ENCODE measurements at regions not wholly inside any gene's neighbourhood (a gene's known extent, or its start where the extent isn't known, plus 50 kb on each side); places are given as distances from the start of the nearest gene placed in this dataset.

DNA sequence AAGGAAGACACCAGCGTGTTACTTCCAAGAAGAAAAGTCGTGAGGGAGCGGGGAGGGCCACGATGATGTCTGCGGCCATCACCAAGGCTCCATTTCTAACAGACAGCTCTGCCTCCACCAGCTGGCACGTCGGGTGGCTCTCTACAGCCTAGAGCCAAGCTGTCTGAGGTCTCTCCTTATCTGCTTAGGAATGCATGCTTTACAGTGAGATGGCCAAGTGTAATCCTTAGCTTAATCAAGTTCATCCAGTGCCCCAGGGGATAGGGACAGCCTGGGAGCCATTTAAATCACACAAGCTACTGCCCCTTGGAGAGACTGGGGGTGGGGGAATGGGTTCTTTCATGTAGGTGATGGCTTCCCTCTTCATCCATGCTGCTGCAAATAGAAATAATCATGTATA lies 213.8 kb upstream of the CST7 start:
- Histone ChIP-seq H3K27ac (no peak overlapping the region), H3K4me3 (no peak overlapping the region), H3K9ac (ENCODE audit: low read depth in 2 of 2, low read length in 2 of 2) (no peak overlapping the region), H3K9me3 (no peaks in the 10 kb centered on the region), H3K27me3 (no peaks in the 10 kb centered on the region), H3K36me3 (no peaks in the 10 kb centered on the region), H3K4me1 (no peaks in the 10 kb centered on the region)
- no peak for DNase-seq
- intact Hi-C loops (cut with DNase I), result no loop called here
- TF ChIP-seq, protein P1, sequence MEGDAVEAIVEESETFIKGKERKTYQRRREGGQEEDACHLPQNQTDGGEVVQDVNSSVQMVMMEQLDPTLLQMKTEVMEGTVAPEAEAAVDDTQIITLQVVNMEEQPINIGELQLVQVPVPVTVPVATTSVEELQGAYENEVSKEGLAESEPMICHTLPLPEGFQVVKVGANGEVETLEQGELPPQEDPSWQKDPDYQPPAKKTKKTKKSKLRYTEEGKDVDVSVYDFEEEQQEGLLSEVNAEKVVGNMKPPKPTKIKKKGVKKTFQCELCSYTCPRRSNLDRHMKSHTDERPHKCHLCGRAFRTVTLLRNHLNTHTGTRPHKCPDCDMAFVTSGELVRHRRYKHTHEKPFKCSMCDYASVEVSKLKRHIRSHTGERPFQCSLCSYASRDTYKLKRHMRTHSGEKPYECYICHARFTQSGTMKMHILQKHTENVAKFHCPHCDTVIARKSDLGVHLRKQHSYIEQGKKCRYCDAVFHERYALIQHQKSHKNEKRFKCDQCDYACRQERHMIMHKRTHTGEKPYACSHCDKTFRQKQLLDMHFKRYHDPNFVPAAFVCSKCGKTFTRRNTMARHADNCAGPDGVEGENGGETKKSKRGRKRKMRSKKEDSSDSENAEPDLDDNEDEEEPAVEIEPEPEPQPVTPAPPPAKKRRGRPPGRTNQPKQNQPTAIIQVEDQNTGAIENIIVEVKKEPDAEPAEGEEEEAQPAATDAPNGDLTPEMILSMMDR (IDR thresholded peaks at IDR 0.05), result no peak

DNA sequence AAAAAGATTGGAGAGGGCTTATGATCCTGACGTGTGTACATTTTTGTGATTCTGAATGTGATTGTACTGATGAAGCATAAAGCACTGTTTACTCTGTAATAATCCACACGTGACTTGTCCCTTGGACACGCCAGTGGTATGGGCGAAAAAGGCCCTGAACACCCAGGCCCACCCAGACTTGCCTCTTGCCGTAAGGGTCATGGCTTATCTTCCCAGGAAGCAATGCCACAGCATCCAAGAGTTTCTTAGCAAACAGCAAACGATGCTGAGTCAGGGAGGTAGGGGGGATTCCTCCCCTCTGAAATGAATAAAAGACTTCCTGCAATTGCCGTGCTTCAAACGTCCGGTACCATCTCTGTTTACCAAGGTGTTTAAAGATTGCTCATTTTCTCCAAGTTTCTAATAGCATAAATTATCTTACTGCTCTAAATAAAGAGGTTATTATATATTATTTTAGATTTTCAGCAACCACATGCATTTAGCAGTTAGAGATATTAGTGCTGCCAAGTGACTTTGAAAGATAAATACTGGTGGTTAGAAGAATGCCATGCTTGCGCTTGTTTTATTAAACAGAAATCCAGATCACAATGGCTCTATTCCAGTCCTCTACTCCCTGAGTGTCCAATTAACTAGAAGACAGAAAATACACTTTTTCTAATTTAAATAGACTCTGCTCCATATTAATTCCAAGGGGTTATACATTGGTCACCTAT lies 212.8 kb upstream of the CST7 start:
- TF ChIP-seq, protein P1 (IDR thresholded peaks at IDR 0.05), result no peak
- intact Hi-C loops (cut with DNase I), result no loop called here

DNA sequence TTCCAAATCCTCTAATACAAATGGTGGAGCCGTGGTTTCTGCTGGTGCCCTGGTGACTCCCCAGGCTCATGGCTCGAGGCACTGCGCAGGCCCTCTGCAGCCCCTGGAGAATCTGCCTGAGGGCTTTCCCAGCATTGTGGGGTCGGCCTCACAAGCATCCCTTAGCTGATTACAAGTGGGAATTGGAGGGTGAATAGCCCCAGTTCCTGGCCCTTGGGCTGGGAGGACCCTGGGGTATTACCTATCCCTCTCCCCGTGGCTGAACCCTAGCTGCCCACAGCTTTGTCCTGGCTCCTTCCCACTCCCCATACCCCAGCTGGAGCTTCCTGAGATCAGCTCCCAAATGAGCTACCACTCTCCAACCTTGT lies 212.2 kb upstream of the CST7 start:
- H3K27ac ChIP-seq, result no peak overlapping the region
- no peaks in the 10 kb centered on the region for H3K36me3 ChIP-seq
- H3K4me1 ChIP-seq, result no peaks in the 10 kb centered on the region
- no peaks in the 10 kb centered on the region for H3K27me3 ChIP-seq
- no peak for DNase-seq
- intact Hi-C loops (cut with DNase I), result no loop called here
- no peak overlapping the region for H3K9ac ChIP-seq (ENCODE audit: low read depth in 2 of 2, low read length in 2 of 2)
- TF ChIP-seq, protein P1 (IDR thresholded peaks at IDR 0.05), result no peak
- H3K9me3 ChIP-seq, result no peaks in the 10 kb centered on the region
- no peak overlapping the region for H3K4me3 ChIP-seq

More for the DNA sequence above, 212.8 kb upstream of the CST7 start:
- Histone ChIP-seq H3K9ac (ENCODE audit: low read depth in 2 of 2, low read length in 2 of 2) (no peak overlapping the region), H3K36me3 (no peaks in the 10 kb centered on the region), H3K4me3 (no peak overlapping the region), H3K27me3 (no peaks in the 10 kb centered on the region), H3K27ac (no peak overlapping the region), H3K4me1 (no peaks in the 10 kb centered on the region), H3K9me3 (no peaks in the 10 kb centered on the region)
- DNase-seq, result no peak

DNA sequence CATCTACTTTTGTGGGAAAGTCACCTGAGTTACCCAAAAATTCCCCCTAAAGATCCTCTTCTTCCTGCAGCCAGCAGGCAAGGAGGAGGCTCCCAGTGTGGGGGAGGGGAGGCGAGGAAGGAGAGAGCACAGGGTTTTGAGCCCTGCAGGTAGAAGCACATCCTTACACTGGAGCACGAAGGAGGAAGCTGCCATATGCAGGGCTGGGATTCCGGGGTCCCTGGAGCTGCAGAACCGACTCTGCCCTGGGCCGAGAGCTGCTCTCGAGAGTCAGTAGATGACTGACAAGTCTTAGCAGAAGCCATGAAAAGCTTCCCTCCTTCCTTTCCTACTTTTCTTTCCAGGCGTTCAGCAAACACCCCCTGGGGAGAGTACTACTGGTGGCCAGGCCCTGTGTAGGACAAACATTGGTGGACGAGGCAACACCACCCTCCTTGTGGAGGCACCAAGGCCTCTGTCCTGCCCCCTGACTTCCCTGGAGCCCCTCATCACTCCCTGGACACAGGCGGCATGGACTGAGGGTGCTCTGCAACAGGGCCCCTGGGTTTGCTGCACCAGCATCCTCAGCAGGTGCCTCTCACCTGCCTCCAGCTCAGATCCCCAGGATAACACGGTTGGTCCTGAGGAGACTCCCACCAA lies 211.7 kb upstream of the CST7 start:
- H3K9me3 ChIP-seq, result no peaks in the 10 kb centered on the region
- no peak for DNase-seq
- no peaks in the 10 kb centered on the region for H3K4me1 ChIP-seq
- intact Hi-C loops (cut with DNase I), result no loop called here
- no peaks in the 10 kb centered on the region for H3K27me3 ChIP-seq
- H3K36me3 ChIP-seq, result no peaks in the 10 kb centered on the region
- H3K27ac ChIP-seq, result no peak overlapping the region
- TF ChIP-seq, protein P1 (IDR thresholded peaks at IDR 0.05), result no peak
- H3K9ac ChIP-seq (ENCODE audit: low read depth in 2 of 2, low read length in 2 of 2), result no peak overlapping the region
- no peak overlapping the region for H3K4me3 ChIP-seq

DNA sequence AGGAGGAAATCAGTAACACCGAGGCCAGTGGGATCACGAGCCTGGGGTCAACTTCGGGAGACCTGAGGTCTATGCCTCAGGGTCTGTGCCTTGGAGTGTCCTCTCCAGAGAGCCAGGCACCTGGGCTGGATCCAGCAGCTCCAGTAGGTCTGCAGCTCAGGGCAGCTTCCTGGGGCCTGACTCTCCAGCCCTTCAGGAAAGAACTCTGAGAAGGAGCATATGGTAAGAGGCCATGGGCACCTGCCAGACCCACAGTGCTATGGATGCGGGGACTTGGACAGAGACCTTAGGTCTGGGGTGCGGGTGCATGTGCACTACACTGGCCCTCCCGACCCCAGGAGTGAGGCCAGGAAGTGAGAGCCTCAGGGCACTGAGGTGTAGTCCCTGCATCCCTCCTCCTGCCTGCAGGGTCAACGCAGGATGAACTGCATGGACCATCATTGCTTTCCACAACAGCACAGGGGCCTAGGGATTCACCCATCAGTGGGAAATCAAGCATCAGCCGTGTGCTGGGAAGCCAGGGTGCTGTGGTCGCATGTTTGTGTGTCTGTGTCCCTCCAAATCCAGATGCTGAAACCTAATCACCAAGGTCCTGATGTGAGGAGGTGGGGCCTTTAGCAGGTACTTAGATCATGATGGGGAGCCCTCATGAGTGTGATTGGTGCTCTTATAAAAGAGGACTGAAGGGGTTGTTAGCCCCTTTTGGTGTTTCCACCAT lies 210.9 kb upstream of the CST7 start:
- Histone ChIP-seq H3K27me3 (no peaks in the 10 kb centered on the region), H3K36me3 (no peaks in the 10 kb centered on the region), H3K9ac (ENCODE audit: low read depth in 2 of 2, low read length in 2 of 2) (no peak overlapping the region), H3K4me3 (no peak overlapping the region), H3K27ac (no peak overlapping the region), H3K9me3 (no peaks in the 10 kb centered on the region), H3K4me1 (no peaks in the 10 kb centered on the region)
- no peak for DNase-seq
- intact Hi-C loops (cut with DNase I), result no loop called here
- TF ChIP-seq, protein P1 (IDR thresholded peaks at IDR 0.05), result no peak
